ENCODE measurements at regions not wholly inside any gene's neighbourhood (a gene's known extent, or its start where the extent isn't known, plus 50 kb on each side); places are given as distances from the start of the nearest gene placed in this dataset.

DNA sequence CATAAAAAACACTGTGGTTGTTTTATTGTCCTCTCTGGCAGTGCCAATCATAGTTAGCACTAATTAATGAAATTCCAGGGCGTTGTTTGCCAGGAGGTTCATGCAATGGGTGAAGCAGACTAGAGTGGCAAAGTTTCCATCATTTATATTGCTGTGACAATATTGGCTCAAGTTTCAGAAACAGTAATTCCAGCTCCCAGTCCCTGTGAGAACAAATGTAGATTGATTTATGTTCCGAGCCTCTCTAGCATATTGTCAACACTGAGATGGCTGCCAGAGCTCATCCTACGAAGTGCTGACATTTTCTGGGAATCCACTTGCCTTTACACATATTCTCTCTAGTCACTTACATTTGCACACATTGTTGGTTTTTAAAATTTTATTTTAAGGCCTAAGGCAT, 440.0 kb upstream of the IGFBP7 start:
- Mint-ChIP-seq H3K27ac (no peak overlapping the region), H3K4me1 (ENCODE audit: low read depth in 2 of 2) (no peaks in the 10 kb centered on the region), H3K4me3 (no peak overlapping the region), H3K27me3 (no peaks in the 10 kb centered on the region), H3K36me3 (ENCODE audit: insufficient read depth) (no peaks in the 10 kb centered on the region), H3K9me3 (peaks cover 2 to 7% of the 10 kb centered on the region in 2 donors)
- ATAC-seq (replicated peaks) (no peak), DNase-seq (no peak)

- no peaks in the 10 kb centered on the region for H3K9me3 Mint-ChIP-seq
- H3K4me3 Mint-ChIP-seq: no peak overlapping the region
- ATAC-seq (replicated peaks) (no peak), DNase-seq (no peak)
- no peak overlapping the region for H3K27ac Mint-ChIP-seq
- H3K4me1 Mint-ChIP-seq (ENCODE audit: low read depth in 2 of 2): no peaks in the 10 kb centered on the region
- H3K36me3 Mint-ChIP-seq (ENCODE audit: insufficient read depth): no peaks in the 10 kb centered on the region
- no peaks in the 10 kb centered on the region for H3K27me3 Mint-ChIP-seq
These were observed 438.7 kb upstream of the IGFBP7 start for GRCh38 chr4:57548856-57549255.

DNA sequence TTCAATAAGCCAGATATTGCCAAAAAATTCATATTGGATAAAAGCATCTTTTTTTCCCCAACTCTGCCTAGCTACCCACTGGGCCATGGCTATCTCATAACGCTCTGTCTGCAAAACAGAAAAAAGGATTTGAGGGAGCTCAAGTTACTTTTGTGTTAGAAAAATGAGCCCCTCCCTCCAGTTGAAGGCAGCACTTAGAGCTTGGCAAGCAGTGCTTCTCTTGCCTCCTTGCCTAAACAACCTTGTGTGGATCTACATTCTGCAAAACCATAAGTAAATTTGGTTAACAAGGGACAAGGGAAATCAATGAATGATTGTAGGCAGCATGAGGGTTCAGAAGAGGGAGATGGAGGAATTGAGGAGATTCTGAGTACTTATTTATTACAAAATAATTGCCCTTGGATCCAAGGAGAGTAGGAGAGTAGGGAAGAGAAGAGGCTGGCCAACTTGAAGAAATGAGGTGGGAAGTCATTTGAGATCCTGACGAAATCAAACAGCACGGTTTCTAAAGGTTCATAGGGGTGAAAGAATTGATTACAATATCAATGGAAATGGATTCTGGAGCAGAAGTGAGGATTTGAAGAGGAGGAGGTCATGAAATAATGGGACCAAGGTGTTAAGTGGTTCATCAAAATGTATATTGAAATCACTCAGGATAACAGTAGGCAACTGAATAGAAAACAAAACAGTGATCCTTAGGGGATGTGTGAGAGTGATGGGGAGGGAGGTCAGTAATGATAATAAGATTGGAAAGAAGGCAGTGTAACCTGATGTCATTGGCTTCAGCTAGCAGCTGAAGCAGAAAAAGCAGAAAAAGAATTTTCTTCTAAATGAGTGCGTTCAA, 434.8 kb upstream of the IGFBP7 start:
- H3K27me3 Mint-ChIP-seq: no peaks in the 10 kb centered on the region
- H3K36me3 Mint-ChIP-seq (ENCODE audit: insufficient read depth): no peaks in the 10 kb centered on the region
- DNase-seq: no peak
- no peak for ATAC-seq (replicated peaks)
- no peaks in the 10 kb centered on the region for H3K4me1 Mint-ChIP-seq (ENCODE audit: low read depth in 2 of 2)
- no peak overlapping the region for H3K4me3 Mint-ChIP-seq
- no peaks in the 10 kb centered on the region for H3K9me3 Mint-ChIP-seq
- no peak overlapping the region for H3K27ac Mint-ChIP-seq

GRCh38 chr4:57504797-57505530, 394.8 kb upstream of the IGFBP7 start:
- DNase-seq (no peak), ATAC-seq (replicated peaks) (no peak)
- Mint-ChIP-seq H3K27ac (no peak overlapping the region), H3K9me3 (peaks cover 3 to 6% of the 10 kb centered on the region in 2 donors), H3K4me3 (no peak overlapping the region), H3K27me3 (no peaks in the 10 kb centered on the region), H3K4me1 (ENCODE audit: low read depth in 2 of 2) (no peaks in the 10 kb centered on the region), H3K36me3 (ENCODE audit: insufficient read depth) (no peaks in the 10 kb centered on the region)

- no peak overlapping the region for H3K27ac Mint-ChIP-seq
- H3K36me3 Mint-ChIP-seq (ENCODE audit: insufficient read depth): no peaks in the 10 kb centered on the region
- no peaks in the 10 kb centered on the region for H3K27me3 Mint-ChIP-seq
- H3K9me3 Mint-ChIP-seq: peaks cover 2 to 7% of the 10 kb centered on the region in 2 donors
- DNase-seq (no peak), ATAC-seq (replicated peaks) (no peak)
- no peak overlapping the region for H3K4me3 Mint-ChIP-seq
- no peaks in the 10 kb centered on the region for H3K4me1 Mint-ChIP-seq (ENCODE audit: low read depth in 2 of 2)
These were observed 394.0 kb upstream of the IGFBP7 start for GRCh38 chr4:57504139-57504538.

GRCh38 chr4:57501720-57502119, 391.5 kb upstream of the IGFBP7 start:
- Mint-ChIP-seq H3K9me3 (peaks cover 4 to 7% of the 10 kb centered on the region in 2 donors), H3K27me3 (no peaks in the 10 kb centered on the region), H3K27ac (no peak overlapping the region), H3K36me3 (ENCODE audit: insufficient read depth) (no peaks in the 10 kb centered on the region), H3K4me3 (no peak overlapping the region), H3K4me1 (ENCODE audit: low read depth in 2 of 2) (no peaks in the 10 kb centered on the region)
- DNase-seq: no peak
- ATAC-seq (replicated peaks): no peak

DNA sequence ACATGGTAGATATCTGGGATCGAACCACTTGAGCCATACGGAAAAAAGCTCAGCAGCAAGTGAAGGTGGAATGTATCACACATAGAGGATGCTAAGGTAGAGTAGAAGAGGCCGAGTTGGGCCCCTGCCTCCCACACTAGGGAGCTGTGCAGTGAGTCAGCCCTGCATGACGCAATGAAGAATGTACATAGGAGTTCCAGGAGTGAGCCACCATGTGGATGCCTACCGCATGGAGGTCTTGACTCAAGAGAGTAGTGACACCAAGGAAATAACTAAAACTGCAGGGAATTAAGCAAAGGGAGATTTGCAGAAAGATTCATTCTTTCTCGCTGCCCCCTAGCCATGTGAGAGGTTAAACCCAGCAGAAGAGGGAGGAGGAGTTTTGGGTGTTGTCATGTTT, 389.6 kb upstream of the IGFBP7 start:
- ATAC-seq (replicated peaks) (no peak), DNase-seq (no peak)
- H3K4me1 Mint-ChIP-seq (ENCODE audit: low read depth in 2 of 2): no peaks in the 10 kb centered on the region
- no peak overlapping the region for H3K27ac Mint-ChIP-seq
- H3K9me3 Mint-ChIP-seq: peaks cover 2 to 7% of the 10 kb centered on the region in 2 donors
- no peaks in the 10 kb centered on the region for H3K27me3 Mint-ChIP-seq
- no peaks in the 10 kb centered on the region for H3K36me3 Mint-ChIP-seq (ENCODE audit: insufficient read depth)
- H3K4me3 Mint-ChIP-seq: no peak overlapping the region

GRCh38 chr4:57498251-57498650, 388.1 kb upstream of the IGFBP7 start:
- ATAC-seq (replicated peaks): no peak
- H3K4me1 Mint-ChIP-seq (ENCODE audit: low read depth in 2 of 2): no peaks in the 10 kb centered on the region
- peaks cover 2 to 7% of the 10 kb centered on the region in 2 donors for H3K9me3 Mint-ChIP-seq
- DNase-seq: no peak
- no peaks in the 10 kb centered on the region for H3K27me3 Mint-ChIP-seq
- H3K36me3 Mint-ChIP-seq (ENCODE audit: insufficient read depth): no peaks in the 10 kb centered on the region
- no peak overlapping the region for H3K27ac Mint-ChIP-seq
- H3K4me3 Mint-ChIP-seq: no peak overlapping the region

DNA sequence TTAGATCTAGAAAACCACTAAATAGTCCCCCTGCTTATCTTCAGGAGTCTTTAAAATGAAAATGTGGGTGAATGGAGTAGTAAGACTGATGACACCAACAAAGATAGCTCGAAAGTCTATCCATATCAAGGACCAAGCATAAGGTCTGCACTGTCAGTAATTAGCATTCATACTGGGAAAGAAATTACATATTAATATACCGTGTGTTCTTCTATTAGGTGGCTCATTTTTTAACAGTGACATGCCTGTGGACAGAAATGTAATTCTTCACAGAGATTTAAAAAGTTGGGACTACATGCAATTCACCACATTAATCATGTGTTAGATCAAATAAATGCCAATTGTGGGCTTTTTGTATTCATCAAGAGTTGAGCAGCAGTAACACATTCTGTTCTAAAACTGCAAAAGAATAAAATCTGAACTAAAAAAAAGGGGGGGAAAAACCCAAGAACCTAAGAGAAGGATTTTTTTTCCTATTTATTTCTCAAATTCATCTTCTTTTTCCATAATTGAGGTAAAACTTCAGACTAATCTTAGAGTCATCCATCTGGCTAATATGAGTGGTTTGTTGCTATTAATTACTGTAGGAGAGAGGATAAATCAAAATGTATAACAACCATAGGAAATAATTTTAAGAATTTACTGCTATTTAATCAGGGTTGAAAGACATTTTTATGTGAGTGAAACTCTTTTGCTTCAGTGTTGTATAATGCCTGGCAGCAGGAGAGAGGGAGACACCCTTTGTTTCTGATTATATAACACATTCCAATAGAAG, 386.7 kb upstream of the IGFBP7 start:
- Mint-ChIP-seq H3K36me3 (ENCODE audit: insufficient read depth) (no peaks in the 10 kb centered on the region), H3K27ac (no peak overlapping the region), H3K27me3 (no peaks in the 10 kb centered on the region), H3K4me3 (no peak overlapping the region), H3K4me1 (ENCODE audit: low read depth in 2 of 2) (no peaks in the 10 kb centered on the region), H3K9me3 (peaks cover 7 to 8% of the 10 kb centered on the region in 2 donors)
- DNase-seq (no peak), ATAC-seq (replicated peaks) (no peak)

- Mint-ChIP-seq H3K27ac (no peak overlapping the region), H3K9me3 (peaks cover 5 to 10% of the 10 kb centered on the region in 2 donors), H3K4me1 (ENCODE audit: low read depth in 2 of 2) (no peaks in the 10 kb centered on the region), H3K36me3 (ENCODE audit: insufficient read depth) (no peaks in the 10 kb centered on the region), H3K4me3 (no peak overlapping the region), H3K27me3 (no peaks in the 10 kb centered on the region)
- ATAC-seq (replicated peaks) (no peak), DNase-seq (no peak)
These were observed 384.6 kb upstream of the IGFBP7 start for GRCh38 chr4:57494821-57495220.

- peaks cover 0 to 9% of the 10 kb centered on the region in 2 donors for H3K9me3 Mint-ChIP-seq
- no peak overlapping the region for H3K27ac Mint-ChIP-seq
- no peak overlapping the region for H3K4me3 Mint-ChIP-seq
- DNase-seq (no peak), ATAC-seq (replicated peaks) (no peak)
- H3K27me3 Mint-ChIP-seq: no peaks in the 10 kb centered on the region
- H3K4me1 Mint-ChIP-seq (ENCODE audit: low read depth in 2 of 2): no peaks in the 10 kb centered on the region
- H3K36me3 Mint-ChIP-seq (ENCODE audit: insufficient read depth): no peaks in the 10 kb centered on the region
These were observed 382.2 kb upstream of the IGFBP7 start for GRCh38 chr4:57492251-57492878.

GRCh38 chr4:57491388-57491787, 381.2 kb upstream of the IGFBP7 start:
- no peak overlapping the region for H3K4me3 Mint-ChIP-seq
- DNase-seq (no peak), ATAC-seq (replicated peaks) (no peak)
- no peaks in the 10 kb centered on the region for H3K4me1 Mint-ChIP-seq (ENCODE audit: low read depth in 2 of 2)
- H3K36me3 Mint-ChIP-seq (ENCODE audit: insufficient read depth): no peaks in the 10 kb centered on the region
- H3K27me3 Mint-ChIP-seq: no peaks in the 10 kb centered on the region
- H3K27ac Mint-ChIP-seq: no peak overlapping the region
- H3K9me3 Mint-ChIP-seq: peaks cover 0 to 9% of the 10 kb centered on the region in 2 donors

- H3K9me3 Mint-ChIP-seq: peaks cover 0 to 9% of the 10 kb centered on the region in 2 donors
- H3K27ac Mint-ChIP-seq: no peak overlapping the region
- H3K27me3 Mint-ChIP-seq: no peaks in the 10 kb centered on the region
- H3K4me1 Mint-ChIP-seq (ENCODE audit: low read depth in 2 of 2): no peaks in the 10 kb centered on the region
- no peaks in the 10 kb centered on the region for H3K36me3 Mint-ChIP-seq (ENCODE audit: insufficient read depth)
- ATAC-seq (replicated peaks) (no peak), DNase-seq (no peak)
- no peak overlapping the region for H3K4me3 Mint-ChIP-seq
These were observed 380.5 kb upstream of the IGFBP7 start for GRCh38 chr4:57490520-57491255.

Data from effector memory CD8-positive, alpha-beta T cell (primary cell).